AG04450 (cell line): ENCODE measurements at regions not wholly inside any gene's neighbourhood (a gene's known extent, or its start where the extent isn't known, plus 50 kb on each side); places are given as distances from the start of the nearest gene placed in this dataset.

ENCODE experiments used
- CTCF ChIA-PET: fragments of 300-600, 350-600 bp; formaldehyde crosslinking; extraction: SDS; loops from one replicate; lab custom pipeline; 2022; ENCODE audit warnings: antibody characterized with exemption, inconsistent platforms; lab: Charles Lee
- POLR2A ChIA-PET: fragments of 350-600 bp; formaldehyde crosslinking; extraction: SDS; loops from one replicate; lab custom pipeline; 2021; ENCODE audit warnings: antibody characterized with exemption, inconsistent platforms; lab: Yijun Ruan, JAX
- DNase-seq: peaks from one replicate; pipeline ENCODE4 v3.0.0-alpha.2; 2011; ENCODE audit warnings: low read depth, low spot score
- H3K27ac ChIP-seq: one replicate; pipeline ENCODE4 v1.5.1; 2012; ENCODE audit warnings: low read depth, low read length, control low read depth
- H3K27me3 ChIP-seq: one replicate; pipeline ENCODE4 v1.6.0; 2012; ENCODE audit warnings: low read length; ENCODE audit not compliant: control insufficient read depth, insufficient read depth
- H3K4me3 ChIP-seq: 2 replicates; pipeline ENCODE4 v1.5.1; 2011; ENCODE audit warnings: mild to moderate bottlenecking, low read depth, low read length, control low read depth
- H3K9me3 ChIP-seq: 2 replicates; pipeline ENCODE4 v1.5.1; 2012; ENCODE audit warnings: low read length; ENCODE audit not compliant: control insufficient read depth, insufficient read depth
- TF ChIP-seq, protein P1 (sequence below): IDR thresholded peaks from 2 replicates; pipeline ENCODE4 v1.5.1; 2011; ENCODE audit warnings: low read depth, low read length, control low read depth, inconsistent platforms

GRCh38 chr5:158159621-158160020, 300.7 kb upstream of the CLINT1 start:
- no peak overlapping the region for H3K4me3 ChIP-seq
- ChIA-PET CTCF (no interaction called here), POLR2A (no interaction called here)
- no peak for DNase-seq
- no peaks in the 10 kb centered on the region for H3K9me3 ChIP-seq
- peaks cover 5% of the 10 kb centered on the region for H3K27me3 ChIP-seq
- H3K27ac ChIP-seq, result no peak overlapping the region
- TF ChIP-seq, protein P1, sequence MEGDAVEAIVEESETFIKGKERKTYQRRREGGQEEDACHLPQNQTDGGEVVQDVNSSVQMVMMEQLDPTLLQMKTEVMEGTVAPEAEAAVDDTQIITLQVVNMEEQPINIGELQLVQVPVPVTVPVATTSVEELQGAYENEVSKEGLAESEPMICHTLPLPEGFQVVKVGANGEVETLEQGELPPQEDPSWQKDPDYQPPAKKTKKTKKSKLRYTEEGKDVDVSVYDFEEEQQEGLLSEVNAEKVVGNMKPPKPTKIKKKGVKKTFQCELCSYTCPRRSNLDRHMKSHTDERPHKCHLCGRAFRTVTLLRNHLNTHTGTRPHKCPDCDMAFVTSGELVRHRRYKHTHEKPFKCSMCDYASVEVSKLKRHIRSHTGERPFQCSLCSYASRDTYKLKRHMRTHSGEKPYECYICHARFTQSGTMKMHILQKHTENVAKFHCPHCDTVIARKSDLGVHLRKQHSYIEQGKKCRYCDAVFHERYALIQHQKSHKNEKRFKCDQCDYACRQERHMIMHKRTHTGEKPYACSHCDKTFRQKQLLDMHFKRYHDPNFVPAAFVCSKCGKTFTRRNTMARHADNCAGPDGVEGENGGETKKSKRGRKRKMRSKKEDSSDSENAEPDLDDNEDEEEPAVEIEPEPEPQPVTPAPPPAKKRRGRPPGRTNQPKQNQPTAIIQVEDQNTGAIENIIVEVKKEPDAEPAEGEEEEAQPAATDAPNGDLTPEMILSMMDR, result no peak

GRCh38 chr5:158155811-158156505, 297.0 kb upstream of the CLINT1 start:
- TF ChIP-seq, protein P1, result no peak
- H3K27ac ChIP-seq, result no peak overlapping the region
- POLR2A ChIA-PET, result no interaction called here
- H3K9me3 ChIP-seq, result no peaks in the 10 kb centered on the region
- no peak for DNase-seq
- H3K4me3 ChIP-seq, result no peak overlapping the region
- no peaks in the 10 kb centered on the region for H3K27me3 ChIP-seq
- CTCF ChIA-PET, result no interaction called here

DNA sequence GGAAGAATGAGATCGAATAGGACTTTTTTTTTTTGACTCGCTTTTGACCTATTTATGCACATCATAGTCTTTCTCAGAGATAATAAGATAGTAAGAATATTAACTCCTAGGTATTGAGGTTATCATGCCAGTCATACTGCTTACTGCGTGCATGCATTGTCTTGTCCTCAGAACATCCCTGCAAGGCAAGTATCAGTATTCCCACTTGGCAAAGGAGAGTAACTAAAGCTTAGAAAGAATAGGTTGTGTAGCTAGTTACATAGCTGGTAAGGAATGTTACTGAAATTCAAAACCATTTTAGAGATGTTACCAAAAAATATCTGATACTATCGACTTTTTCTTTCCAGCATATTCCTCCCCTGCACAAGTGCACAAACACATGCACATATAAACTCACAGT, 296.1 kb upstream of the CLINT1 start:
- no peak for DNase-seq
- CTCF ChIA-PET, result no interaction called here

DNA sequence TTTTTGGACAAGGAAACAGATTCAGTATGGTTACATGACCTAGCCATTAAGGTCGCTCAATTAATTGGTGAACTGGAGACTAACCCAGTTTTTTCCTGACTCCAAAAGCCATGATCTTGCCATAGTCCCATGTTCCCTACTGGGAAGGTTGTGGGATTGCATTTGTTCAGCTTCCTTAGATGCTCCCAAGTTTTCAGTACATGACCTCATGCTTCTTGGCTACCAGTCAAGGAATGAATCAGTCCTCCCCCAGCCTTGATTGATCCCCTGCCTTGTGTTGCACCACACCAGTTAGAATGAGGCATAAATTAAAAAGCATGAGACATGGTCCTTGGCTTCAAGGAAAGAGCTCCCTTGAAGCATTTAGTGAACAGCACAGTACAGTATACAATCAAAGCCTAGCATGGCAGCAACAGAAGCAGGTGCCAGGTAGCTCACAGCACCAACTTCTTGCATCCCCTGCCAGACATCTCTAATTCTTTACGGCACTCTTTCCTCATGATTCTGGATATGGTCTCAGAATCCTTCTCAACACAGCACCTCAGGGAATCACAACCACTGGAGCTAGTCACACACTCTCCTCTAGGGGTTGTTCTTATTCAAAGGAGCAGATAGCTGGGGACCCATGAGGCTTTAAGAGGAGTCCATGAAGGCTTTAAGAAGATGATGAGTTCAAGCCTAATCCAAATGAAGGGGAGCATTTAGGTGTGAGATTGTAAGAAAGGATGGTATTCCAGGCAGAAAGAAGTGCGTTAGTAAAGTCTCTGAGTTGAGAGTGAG, 295.5 kb upstream of the CLINT1 start:
- CTCF ChIA-PET, result no interaction called here
- TF ChIP-seq, protein P1, result no peak
- Histone ChIP-seq H3K27me3 (no peaks in the 10 kb centered on the region), H3K9me3 (no peaks in the 10 kb centered on the region), H3K4me3 (no peak overlapping the region), H3K27ac (no peak overlapping the region)
- DNase-seq, result no peak
- POLR2A ChIA-PET, result interaction anchor here (0.6 kb wide), 1 partner anchor 302 kb away, joined by 3 read pairs; no protein-coding TSS in a partner anchor

More for the DNA sequence above, 296.1 kb upstream of the CLINT1 start:
- no peaks in the 10 kb centered on the region for H3K9me3 ChIP-seq
- H3K27ac ChIP-seq, result no peak overlapping the region
- no peaks in the 10 kb centered on the region for H3K27me3 ChIP-seq
- no peak overlapping the region for H3K4me3 ChIP-seq
- POLR2A ChIA-PET, result no interaction called here
- TF ChIP-seq, protein P1, result no peak

GRCh38 chr5:158153508-158153907, 294.6 kb upstream of the CLINT1 start:
- Histone ChIP-seq H3K27ac (no peak overlapping the region), H3K9me3 (no peaks in the 10 kb centered on the region), H3K27me3 (no peaks in the 10 kb centered on the region), H3K4me3 (no peak overlapping the region)
- ChIA-PET CTCF (no interaction called here), POLR2A (interaction anchor here (0.6 kb wide), 1 partner anchor 303 kb away, joined by 3 read pairs; no protein-coding TSS in a partner anchor)
- no peak for DNase-seq
- TF ChIP-seq, protein P1, result no peak
